Left kidney (tissue), 1 donor: ENCODE measurements at regions not wholly inside any gene's neighbourhood (a gene's known extent, or its start where the extent isn't known, plus 50 kb on each side); places are given as distances from the start of the nearest gene placed in this dataset.
"Not testable (repeated sequence)": the region's sequence is repeated elsewhere in the genome, so short reads cannot be mapped to it uniquely, and the experiment has no call there.

ENCODE experiments used
- DNase-seq: peaks from one replicate; pipeline ENCODE4 v3.0.0-alpha.2; 2013

DNA sequence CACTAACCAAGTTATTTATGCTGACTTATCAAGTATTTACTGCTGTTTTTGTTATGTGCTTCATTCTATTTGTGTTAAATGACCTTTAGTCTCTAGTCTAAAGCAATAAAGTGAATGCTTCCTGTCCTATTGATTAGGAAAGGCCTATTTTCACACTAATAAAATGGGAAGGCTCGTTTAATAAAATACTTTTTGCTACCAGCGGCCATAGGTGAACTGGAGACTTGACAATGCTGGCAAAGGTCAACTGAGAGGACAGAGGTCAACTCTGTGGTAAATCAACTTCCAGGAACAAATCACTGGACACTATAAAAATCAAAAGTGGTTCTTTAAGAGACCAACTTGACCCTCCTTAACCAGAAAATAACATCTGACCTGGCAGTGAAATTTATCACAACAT is 634.3 kb downstream of the ISL1 start:
- no peak for DNase-seq

DNA sequence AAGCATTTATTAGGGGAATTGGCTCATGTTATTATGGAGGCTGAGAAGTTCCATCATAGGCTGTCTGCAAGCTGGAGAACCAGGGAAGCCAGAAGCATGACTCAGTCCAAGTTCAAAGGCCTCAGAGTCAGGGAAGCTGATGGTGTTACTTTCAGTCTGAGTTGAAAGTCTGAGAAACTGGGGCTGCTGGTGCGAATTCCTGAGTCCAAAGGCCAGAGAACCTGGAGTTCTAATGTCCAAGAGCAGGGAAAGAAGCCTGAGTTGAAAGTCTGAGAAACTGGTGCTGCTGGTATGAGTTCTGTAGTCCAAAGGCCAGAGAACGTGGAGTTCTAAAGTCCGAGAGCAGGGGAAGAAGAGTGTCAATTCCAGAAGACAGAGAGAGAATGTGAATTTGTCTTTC is 641.1 kb downstream of the ISL1 start:
- DNase-seq, result no peak

DNA sequence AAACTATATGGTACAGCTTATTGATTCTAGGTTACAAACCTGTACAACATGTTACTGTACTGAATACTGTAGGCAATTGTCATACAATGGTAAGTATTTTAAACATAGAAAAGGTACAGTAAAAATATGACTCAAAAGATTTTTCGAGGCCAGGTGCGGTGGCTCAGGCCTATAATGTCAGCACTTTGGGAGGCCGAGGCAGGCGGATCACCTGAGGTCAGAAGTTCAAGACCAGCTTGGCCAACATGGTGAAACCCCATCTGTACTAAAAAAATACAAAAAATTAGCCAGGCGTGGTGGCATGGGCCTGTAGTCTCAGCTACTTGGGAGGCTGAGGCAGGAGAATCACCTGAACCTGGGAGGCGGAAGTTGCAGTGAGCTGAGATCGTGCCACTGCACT is 646.6 kb downstream of the ISL1 start:
- not testable (repeated sequence) for DNase-seq

DNA sequence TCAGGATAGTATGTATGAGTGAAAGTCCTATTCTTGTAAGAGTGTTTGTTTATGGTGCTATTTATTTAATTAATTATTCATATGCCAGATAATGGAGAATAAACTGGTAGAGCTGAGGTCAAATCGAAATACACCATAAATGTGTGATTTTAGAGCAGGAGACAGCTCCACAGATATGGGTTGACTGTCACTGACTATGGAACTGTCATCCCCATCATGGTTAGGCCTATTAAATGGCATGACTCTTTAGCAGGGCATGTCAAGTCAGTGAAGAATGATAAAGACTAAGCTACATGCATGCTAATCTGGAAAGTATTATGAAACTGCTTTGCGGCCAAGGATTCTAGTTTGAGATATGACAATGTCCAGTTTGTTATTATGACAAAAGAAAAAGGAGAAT is 658.6 kb downstream of the ISL1 start:
- DNase-seq, result no peak

DNA sequence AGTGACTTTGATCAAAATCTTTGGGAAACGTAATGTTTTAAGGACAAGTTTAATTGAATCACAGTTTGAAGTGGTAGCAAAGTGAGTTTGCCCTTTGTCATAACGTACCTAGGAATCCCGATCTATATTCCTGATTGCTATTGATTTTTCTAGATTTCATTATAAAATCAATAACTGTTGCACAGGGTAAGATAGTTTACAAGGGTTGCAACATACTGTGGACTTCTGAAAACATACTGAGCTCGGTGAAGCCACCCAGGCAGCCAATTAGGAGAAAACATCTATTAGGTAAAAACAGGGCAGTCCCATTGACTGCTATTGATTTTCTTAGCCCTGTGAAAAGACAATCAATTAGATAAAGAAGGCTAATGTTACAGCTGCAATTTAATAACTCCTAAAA is 659.9 kb downstream of the ISL1 start:
- no peak for DNase-seq

DNA sequence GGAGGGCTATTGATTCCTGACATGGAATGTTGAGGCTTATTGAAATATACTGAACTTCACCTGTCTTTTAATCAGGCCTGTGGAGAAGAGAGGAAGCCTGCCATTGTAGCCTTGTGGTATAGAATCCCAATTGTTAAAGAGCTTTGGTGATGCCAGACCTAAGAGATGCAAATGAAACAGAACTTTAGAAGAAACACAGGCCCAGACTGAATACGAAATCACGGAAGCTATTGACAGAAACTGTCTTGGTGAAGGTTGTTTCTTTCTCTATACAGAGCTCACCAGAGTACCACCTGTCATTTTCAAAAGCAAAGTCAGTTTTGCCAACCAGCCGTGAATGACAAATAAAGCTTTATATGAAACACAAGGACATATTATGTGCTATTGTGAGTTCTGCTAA is 660.3 kb downstream of the ISL1 start:
- no peak for DNase-seq

DNA sequence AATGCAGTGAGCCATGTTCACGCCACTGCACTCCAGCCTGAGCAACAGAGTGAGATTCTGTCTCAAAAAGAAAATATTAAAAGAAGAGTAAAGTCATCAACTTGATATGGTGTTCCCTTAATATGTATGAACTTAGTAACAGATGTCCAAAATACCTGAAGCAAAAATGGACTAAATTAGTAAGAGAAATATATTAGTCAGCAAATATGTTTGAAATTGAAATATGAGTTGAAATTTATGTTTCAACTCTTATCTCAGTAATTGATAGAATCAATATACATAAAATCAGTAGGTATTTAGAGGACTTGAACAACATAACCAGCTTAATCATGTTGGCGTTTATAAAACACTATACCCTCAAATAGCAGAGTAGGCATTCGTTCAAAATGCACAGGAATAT is 668.5 kb downstream of the ISL1 start:
- no peak for DNase-seq

DNA sequence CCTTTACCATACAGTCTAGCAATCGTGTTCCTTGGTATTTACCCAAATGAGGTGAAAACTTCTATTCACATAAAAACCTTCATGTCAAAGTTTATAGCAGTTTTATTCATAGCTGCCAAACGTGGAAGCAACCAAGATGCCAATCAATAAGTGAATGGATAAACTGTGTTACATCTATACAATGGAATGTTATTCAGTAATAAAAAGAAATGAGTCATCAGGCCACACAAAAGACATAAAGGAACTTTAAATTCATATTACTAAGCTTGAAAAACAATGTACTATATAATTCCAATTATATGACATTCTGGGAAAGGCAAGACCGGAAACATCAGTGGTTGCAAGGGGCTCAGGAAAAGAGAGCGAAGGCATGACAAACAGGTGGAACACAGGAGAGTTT is 679.9 kb downstream of the ISL1 start:
- no peak for DNase-seq

DNA sequence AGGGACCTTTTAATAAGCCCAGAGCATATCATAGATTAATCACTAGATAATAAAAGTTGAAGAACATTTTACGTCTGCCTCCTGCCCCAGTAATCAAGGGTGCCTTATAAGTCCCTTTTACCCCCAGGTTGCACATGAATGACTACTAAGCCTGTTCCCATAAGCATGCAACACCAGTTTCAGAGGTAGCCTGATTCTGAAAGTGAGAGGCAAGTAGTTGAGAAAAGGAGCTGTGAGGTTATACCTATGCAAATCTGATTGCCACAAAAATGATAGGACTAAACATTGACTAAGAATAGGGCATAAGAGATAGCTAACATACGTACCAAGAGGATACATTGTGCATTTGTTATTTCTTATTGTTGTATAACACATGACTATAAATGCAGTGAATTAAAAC is 681.9 kb downstream of the ISL1 start:
- no peak for DNase-seq

DNA sequence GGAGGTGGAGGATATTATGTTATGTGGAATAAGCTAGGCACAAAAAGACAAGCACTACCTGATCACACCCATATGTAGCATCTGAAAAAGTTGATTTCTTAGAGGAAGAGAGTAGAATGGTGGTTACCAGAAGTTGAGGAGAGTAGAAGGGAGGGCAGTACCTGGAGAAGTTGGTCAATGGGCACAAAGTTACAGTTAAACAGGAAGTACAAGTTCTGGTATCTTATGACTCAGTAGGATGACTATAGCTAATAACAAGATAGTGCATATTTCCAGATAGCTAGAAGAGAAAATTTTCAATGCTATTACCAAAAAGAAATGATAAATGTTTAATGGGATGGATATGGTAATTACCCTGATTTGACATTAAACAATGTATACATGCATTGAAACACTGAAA is 686.7 kb downstream of the ISL1 start:
- DNase-seq, result no peak

DNA sequence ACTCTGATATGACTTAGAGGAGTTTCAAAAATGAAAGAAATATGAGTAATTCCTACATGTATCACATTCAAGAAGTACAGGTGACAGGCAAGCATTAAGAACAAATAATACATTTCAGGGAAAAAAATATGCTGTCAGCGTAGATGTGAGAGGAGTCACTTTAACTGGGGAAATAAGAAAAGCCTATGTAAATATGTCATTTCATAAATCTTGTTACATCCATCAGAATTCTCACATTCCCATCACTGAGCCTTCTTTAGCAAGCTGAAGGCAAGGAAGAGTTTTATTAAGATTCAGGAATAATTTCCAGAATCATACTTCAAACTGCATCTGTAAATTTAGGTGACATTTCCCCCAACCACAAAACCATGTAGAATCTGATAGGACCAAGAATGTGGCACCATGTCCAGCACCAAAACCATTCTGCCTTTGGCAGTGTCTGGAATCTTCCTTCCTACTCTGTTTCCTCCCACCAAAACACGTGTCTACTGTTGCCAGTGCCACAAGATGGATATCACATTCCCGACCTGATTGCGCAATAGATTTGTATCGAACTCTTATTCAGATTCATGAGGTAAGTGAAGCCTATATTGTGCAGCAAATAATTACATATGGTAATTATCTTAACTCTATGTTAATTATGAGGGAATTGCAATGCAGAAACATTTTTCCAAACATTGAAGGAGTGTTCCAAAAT is 690.9 kb downstream of the ISL1 start:
- DNase-seq, result no peak

DNA sequence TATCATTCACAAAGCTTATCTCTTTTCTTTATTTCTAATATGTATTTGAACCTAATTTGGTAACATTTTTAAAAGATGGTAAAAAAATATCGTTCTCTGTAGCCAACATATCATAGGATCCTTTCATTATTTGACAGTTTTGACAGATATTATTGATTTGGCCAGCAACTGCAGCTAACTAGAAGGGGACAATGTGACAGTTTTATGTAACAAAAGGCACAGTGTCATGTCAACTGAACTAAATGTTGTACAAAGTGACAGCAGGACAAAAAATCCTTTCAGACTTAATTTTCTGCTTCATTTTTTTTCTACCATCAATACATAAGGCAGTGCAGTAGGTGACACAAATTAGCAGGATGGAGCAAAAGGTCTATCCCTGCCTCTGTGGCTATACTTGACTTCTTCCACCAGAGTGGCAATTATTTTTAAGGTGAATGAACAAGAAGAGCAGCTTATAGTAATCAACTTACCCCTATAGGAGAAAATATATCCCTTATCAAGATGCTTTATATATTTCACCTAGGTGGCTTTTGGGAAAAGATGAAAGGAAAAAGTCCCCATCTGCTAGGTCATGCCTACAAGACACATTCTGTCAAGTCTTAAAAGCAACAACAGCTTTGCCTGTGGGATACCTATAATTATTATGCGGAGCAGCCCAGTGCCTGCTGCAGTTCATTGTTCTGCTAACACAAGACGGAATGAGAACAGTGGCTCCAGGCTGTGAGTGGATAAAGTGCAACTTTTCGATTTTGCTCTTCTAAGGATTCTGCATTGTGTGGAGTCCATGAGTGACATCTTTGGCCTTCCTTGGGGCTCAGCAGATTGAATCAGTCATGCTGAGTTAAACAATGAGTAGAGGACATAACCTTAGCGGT is 694.9 kb downstream of the ISL1 start:
- no peak for DNase-seq

DNA sequence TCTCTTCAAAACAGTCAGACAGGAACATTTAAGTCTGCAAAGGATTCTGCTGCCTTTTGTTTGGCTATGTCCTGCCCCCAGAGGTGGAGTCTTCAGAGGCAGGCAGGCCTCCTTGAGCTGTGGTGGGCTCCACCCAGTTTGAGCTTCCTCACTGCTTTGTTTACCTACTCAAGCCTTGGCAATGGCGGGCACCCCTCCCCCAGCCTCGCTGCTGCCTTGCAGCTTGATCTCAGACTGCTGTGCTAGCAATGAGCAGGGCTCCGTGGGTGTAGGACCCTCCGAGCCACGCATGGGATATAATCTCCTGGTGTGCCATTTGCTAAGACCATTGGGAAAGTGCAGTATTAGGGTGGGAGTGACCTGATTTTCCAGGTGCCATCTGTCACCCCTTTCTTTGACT is 685.4 kb upstream of the ITGA1 start:
- not testable (repeated sequence) for DNase-seq

DNA sequence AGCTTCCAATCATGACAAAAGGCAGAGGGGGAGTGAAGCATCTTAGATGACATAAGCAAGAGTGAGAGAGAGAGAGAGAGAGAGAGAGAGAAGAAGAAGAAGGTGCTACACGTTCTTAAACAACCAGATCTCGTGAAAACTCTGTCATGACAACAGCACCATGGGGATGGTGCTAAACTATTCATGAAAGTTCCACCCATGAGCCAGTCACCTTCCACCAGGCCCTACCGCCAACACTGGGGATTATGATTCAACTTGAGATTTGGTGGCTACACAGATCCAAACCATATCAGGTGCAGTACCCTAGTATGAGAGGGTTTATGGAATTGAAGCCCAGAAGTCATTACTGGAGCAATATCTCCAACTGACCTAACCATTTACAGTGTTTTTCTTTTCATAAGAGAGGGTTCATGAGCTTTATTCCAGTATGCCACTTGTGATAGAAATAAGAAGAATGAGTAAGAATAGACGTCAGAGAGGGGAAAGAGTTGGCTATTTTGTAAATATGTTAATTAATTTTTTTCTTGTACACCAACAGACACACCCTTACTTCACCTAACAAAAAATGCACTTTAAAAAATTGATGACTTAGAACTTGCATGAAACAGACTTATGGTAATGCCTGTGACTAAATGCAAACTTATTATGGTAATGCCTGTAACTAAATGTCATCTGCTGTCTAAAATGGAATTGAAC is 680.4 kb upstream of the ITGA1 start:
- no peak for DNase-seq

DNA sequence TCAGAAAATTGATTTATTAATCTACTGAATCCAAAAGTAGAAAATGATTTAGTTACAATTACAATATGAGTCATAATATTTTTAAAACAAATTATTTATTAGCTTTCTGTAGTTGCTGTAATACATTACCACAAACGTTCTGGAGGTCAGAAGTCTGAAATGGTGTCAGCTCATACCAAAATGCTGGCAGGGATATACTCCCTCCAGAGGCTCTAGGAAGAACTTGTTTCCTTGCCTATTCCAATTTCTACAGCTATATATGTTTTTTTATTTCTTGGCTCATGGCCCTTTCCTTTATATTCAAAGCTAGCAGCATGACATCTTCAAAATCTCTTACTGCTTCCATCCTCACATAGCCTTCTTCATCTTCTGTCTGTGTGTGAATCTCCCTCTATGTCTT is 667.9 kb upstream of the ITGA1 start:
- DNase-seq, result no peak

DNA sequence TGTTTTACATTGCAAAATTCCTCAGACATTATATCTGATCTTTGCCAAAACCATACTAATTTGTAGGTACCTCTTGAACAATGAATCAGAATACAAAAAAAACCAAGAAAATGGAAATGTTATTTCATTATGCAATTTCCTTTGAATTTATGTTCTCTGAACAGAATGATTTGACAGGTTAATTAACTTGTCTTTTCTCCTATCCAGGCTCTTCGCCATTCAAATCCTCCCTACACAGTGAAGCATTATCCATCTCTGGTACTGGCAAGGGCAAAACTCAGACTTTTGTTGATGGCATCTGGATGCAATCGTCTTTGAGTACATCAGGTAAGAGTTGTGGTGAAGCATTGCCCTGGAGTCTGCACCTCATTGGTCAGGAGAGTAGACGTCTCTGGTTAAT is 655.7 kb upstream of the ITGA1 start:
- DNase-seq, result no peak

DNA sequence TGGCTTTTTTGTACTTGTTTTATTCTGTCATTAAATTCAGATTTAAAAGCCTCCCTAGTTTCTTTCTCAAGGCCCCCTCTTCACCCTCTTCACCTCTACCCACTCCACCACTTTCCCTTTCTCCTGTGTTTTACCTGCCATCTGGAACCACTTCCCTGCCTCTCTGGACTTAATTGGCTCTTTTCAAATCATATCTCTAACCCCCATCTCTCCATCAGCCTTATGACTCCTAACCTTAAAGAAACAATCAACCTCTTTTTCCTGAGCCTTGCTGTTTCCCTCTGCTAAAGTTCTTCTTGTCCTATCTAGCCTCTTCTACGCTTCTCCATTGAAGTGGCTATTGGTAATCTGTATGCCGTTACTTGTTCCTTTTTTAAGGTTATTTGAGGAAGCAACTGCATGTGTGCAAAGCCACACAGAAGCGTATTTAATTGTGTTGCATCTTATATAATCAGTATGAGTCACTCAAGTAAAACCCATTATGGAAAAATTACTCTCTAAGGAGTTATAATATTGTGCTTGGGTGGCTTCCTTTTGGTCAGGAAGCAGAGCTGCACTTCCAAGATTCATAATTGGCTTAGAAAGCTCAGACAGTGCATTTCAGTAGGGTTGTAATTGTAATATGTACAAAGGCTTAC is 653.6 kb upstream of the ITGA1 start:
- no peak for DNase-seq

DNA sequence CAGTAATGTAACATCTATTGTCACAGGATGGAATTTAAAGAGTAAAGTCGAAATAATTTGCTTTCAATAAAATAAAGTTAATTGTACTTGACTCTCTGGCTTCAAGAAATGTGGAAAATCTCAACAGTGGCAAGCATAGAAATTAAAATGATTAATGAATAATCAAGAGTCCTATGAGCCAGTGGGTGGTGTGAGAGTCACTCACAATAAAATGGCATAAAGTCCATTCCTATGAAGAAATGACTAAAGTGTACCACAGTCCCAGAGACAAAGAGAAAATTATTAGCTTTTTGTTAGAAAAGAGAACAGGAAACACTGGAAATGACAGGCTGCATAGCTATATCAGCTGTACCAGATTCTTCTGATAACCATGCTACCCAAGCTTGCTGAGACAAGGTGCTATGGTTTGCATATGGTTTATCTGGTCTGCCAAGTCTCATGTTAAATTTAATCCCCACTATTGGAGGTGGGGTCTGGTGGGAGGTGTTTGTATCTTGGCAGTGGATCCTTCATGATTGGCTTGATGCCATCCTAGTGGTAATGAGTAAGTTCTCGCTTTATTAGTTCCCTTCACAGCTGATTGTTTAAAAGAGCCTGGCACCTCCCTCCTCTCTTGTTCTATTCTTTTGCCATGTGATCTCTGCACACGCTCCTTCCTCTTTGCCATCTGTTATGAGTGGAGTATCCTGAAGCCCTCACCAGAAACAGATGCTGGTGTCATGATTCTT is 647.7 kb upstream of the ITGA1 start:
- no peak for DNase-seq

DNA sequence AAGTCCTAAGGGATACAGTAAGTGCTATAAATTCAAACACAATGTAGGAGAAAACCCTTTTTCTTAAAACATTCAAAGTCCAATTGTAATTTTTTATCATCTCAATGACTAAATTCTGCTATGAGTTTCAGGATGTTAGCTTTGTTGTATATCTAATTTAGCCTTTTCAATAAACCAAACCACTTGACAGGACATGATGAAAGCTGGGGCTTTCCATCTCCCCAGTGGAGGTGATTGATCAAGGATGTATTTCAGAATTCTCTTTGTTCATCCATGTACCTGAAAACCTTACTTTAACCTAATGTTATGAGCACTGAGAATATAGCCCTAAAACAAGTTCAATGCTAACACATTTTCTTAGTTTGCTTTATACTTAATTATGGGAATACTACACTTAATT is 639.0 kb upstream of the ITGA1 start:
- DNase-seq, result no peak

DNA sequence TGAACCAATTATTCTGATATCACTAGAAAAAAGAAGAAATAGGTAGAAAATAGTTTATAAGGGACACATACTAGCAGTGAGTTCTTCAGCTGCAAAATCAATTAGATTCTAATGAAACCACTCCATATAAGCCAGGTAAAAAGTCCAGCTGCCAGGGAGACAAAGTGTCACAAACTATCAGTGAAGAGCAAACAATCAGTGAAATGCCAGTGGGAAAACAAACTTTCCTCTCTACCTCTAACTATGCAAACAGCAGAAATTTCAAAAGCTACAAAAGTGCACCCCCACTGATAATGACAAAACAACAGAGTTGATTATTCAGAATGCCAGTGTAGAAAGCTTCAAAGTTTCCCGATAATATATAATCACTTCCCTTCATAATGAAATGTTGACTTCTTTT is 637.2 kb upstream of the ITGA1 start:
- DNase-seq, result no peak

DNA sequence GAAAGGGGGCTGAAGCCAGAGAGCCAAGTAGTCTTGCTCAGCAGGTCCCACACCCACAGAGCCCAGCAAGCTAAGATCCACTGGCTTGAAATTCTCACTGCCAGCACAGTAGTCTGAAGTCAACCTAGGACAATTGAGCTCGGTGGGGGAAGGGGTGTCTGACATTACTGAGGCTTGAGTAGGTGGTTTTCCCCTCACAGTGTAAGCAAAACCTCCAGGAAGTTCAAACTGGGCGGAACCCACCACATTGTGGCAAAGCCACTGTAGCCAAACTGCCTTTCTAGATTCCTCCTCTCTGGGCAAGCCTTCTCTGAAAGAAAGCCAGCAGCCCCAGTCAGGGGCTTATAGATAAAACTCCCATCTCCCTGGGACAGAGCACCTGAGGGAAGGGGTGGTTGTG is 630.9 kb upstream of the ITGA1 start:
- DNase-seq, result not testable (repeated sequence)

DNA sequence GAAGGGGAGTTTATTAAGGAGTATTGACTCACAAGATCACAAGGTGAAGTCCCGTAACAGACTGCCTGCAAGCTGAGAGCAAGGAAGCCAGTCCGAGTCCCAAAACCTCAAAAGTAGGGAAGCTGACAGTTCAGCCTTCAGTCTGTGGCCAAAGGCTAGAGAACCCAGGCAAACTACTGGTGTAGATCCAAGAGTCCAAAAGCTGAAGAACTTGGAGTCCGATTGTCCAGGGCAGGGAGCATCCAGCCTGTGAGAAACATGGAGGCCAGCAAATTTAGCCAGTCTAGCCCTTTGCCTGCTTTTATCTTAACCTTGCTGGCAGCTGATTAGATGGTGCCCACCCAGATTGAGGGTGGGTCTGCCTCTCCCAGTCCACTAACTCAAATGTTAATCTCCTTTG is 621.9 kb upstream of the ITGA1 start:
- not testable (repeated sequence) for DNase-seq
